Transverse colon (tissue), 4 donors: ENCODE measurements at regions not wholly inside any gene's neighbourhood (a gene's known extent, or its start where the extent isn't known, plus 50 kb on each side); places are given as distances from the start of the nearest gene placed in this dataset.

Experiments
- EP300 ChIP-seq: sonication (generic); formaldehyde crosslinking; IDR thresholded peaks from one replicate; pipeline ENCODE4 v1.6.1; 2017; ENCODE audit warnings: antibody characterized with exemption, low read depth
- POLR2A ChIP-seq: fragments of 450-650 bp; IDR thresholded peaks from one replicate; pipeline ENCODE4 v1.6.1; 2016; ENCODE audit warnings: antibody characterized with exemption, mild to moderate bottlenecking, moderate library complexity
- POLR2AphosphoS5 ChIP-seq, 3 donors: sonication (generic); formaldehyde crosslinking; IDR thresholded peaks; one replicate each; pipeline ENCODE4 v1.6.1; 2016; ENCODE audit warnings: antibody characterized with exemption in 3 of 3
- TF ChIP-seq, protein P1 (sequence below), 5 experiments: fragments of 200-600 bp in 3 of 5; fragments of 450-650 bp in 2 of 5; sonication (generic) in 3 of 5; IDR thresholded peaks; 1 replicate in 2 of 5; 2 replicates in 3 of 5; pipeline ENCODE4 v1.5.1; 2016 to 2017; ENCODE audit warnings: antibody characterized with exemption in 5 of 5, inconsistent platforms in 3 of 5, mild to moderate bottlenecking in 2 of 5, moderate library complexity in 1 of 5

GRCh38 chr18:66734451-66734850 lies 130.6 kb upstream of the CDH19 start:
- no peak for TF ChIP-seq EP300
- TF ChIP-seq POLR2AphosphoS5 (IDR thresholded peaks at IDR 0.05) = no peak
- TF ChIP-seq, protein P1, sequence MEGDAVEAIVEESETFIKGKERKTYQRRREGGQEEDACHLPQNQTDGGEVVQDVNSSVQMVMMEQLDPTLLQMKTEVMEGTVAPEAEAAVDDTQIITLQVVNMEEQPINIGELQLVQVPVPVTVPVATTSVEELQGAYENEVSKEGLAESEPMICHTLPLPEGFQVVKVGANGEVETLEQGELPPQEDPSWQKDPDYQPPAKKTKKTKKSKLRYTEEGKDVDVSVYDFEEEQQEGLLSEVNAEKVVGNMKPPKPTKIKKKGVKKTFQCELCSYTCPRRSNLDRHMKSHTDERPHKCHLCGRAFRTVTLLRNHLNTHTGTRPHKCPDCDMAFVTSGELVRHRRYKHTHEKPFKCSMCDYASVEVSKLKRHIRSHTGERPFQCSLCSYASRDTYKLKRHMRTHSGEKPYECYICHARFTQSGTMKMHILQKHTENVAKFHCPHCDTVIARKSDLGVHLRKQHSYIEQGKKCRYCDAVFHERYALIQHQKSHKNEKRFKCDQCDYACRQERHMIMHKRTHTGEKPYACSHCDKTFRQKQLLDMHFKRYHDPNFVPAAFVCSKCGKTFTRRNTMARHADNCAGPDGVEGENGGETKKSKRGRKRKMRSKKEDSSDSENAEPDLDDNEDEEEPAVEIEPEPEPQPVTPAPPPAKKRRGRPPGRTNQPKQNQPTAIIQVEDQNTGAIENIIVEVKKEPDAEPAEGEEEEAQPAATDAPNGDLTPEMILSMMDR (IDR thresholded peaks at IDR 0.05) = no peak
- TF ChIP-seq POLR2A = no peak
